ENCODE measurements at regions not wholly inside any gene's neighbourhood (a gene's known extent, or its start where the extent isn't known, plus 50 kb on each side); places are given as distances from the start of the nearest gene placed in this dataset.

DNA sequence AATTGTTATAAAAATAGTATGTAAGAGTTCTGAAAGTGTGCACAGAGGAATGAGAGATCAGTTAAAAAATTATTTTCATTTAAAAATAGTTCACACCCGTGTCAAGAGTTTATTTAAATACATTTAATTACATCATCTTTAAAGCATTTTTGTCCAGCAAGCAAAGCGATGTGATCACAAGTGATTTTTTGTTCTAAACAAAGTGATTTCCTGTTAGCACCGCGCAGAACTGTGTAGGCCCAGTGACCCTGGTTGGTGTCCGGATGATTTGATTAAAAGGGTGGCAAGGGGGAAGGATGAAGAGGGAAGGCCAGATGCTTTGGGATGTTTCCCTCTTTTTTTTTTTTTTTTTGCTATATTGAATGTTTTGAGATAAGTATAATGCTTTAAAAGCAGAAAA, 227.8 kb upstream of the PITRM1 start:
- TF ChIP-seq, protein P1, sequence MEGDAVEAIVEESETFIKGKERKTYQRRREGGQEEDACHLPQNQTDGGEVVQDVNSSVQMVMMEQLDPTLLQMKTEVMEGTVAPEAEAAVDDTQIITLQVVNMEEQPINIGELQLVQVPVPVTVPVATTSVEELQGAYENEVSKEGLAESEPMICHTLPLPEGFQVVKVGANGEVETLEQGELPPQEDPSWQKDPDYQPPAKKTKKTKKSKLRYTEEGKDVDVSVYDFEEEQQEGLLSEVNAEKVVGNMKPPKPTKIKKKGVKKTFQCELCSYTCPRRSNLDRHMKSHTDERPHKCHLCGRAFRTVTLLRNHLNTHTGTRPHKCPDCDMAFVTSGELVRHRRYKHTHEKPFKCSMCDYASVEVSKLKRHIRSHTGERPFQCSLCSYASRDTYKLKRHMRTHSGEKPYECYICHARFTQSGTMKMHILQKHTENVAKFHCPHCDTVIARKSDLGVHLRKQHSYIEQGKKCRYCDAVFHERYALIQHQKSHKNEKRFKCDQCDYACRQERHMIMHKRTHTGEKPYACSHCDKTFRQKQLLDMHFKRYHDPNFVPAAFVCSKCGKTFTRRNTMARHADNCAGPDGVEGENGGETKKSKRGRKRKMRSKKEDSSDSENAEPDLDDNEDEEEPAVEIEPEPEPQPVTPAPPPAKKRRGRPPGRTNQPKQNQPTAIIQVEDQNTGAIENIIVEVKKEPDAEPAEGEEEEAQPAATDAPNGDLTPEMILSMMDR (IDR thresholded peaks at IDR 0.05; ENCODE audit: low read length): no peak
- TF ChIP-seq EZH2 (IDR thresholded peaks at IDR 0.05; ENCODE audit: borderline replicate concordance, low read length): no peak
